B cell (primary cell): ENCODE measurements at regions not wholly inside any gene's neighbourhood (a gene's known extent, or its start where the extent isn't known, plus 50 kb on each side); places are given as distances from the start of the nearest gene placed in this dataset.

Experiments
- ATAC-seq: fragments of 200-7000 bp; cut with Tn5 transposase; one replicate; pipeline ENCODE4 v1.10.0; 2021; ENCODE audit warnings: low read depth, mild to moderate bottlenecking, moderate number of reproducible peaks, moderate library complexity
- CTCF ChIA-PET: fragments of 350-600 bp; sonication (Branson Sonifier 250); formaldehyde crosslinking; loops from one replicate; lab custom pipeline; 2021; ENCODE audit warnings: antibody characterized with exemption, inconsistent platforms; lab: Charles Lee
- POLR2A ChIA-PET: fragments of 350-600 bp; sonication (Branson Sonifier 250); formaldehyde crosslinking; loops from one replicate; lab custom pipeline; 2021; ENCODE audit warnings: antibody characterized with exemption; lab: Charles Lee
- DNase-seq: peaks from one replicate; pipeline ENCODE4 v3.0.0; 2013
- H2AFZ ChIP-seq: 2 replicates; pipeline ENCODE4 v1.6.1; 2012; ENCODE audit warnings: mild to moderate bottlenecking, low read depth, low read length; ENCODE audit not compliant: insufficient read depth, poor library complexity, severe bottlenecking
- H3K27ac ChIP-seq, 2 donors: 1 replicate in 1 of 2; 2 replicates in 1 of 2; pipeline ENCODE4 v1.5.1; 2012 to 2013; ENCODE audit warnings: low read length in 2 of 2, mild to moderate bottlenecking in 2 of 2, moderate library complexity in 1 of 2
- H3K27me3 ChIP-seq, 4 experiments: fragments of 200-600 bp in 1 of 4; sonication (generic) in 1 of 4; replicated peaks in 1 of 4; 1 replicate in 2 of 4; 2 replicates in 2 of 4; pipeline versions ENCODE4 v1.6.1 to v1.7.0; 2013 to 2016; ENCODE audit warnings: low read length in 3 of 4, mild to moderate bottlenecking in 2 of 4, mixed read lengths in 1 of 4, moderate library complexity in 1 of 4; ENCODE audit not compliant: insufficient read depth in 4 of 4, control insufficient read depth in 3 of 4; ENCODE audit errors: control extremely low read depth in 1 of 4
- H3K36me3 ChIP-seq, 2 experiments: replicated peaks in 1 of 2; 1 replicate in 1 of 2; 2 replicates in 1 of 2; pipeline versions ENCODE4 v1.6.1 to v1.7.1; 2013; ENCODE audit warnings: low read length in 1 of 2; ENCODE audit not compliant: insufficient read depth in 2 of 2, control insufficient read depth in 1 of 2; ENCODE audit errors: control extremely low read depth in 1 of 2, extremely low read depth in 1 of 2
- H3K4me1 ChIP-seq, 2 donors: fragments of 200-600 bp in 1 of 2; sonication (generic) in 1 of 2; 1 replicate in 1 of 2; 2 replicates in 1 of 2; pipeline versions ENCODE4 v1.5.1 to v1.6.1; 2013 to 2017; ENCODE audit warnings: low read length in 2 of 2; ENCODE audit not compliant: control insufficient read depth in 2 of 2, insufficient read depth in 2 of 2
- H3K4me2 ChIP-seq: replicated peaks from 2 replicates; pipeline ENCODE3; 2012; ENCODE audit warnings: mild to moderate bottlenecking, low read depth, low read length; ENCODE audit not compliant: poor library complexity, severe bottlenecking
- H3K4me3 ChIP-seq, 5 experiments: fragments of 200-600 bp in 1 of 5; sonication (generic) in 1 of 5; 1 replicate in 3 of 5; 2 replicates in 2 of 5; pipeline versions ENCODE4 v1.5.1 to v1.7.0; 2011 to 2016; ENCODE audit warnings: low read length in 4 of 5, mild to moderate bottlenecking in 4 of 5, low read depth in 2 of 5, control low read depth in 1 of 5, moderate library complexity in 1 of 5; ENCODE audit not compliant: insufficient read depth in 1 of 5; ENCODE audit errors: control extremely low read depth in 1 of 5, extremely low read depth in 1 of 5
- H3K79me2 ChIP-seq: fragments of 200-600 bp; sonication (generic); one replicate; pipeline ENCODE4 v1.6.0; 2016; ENCODE audit warnings: low read length; ENCODE audit not compliant: control insufficient read depth, insufficient read depth
- H3K9ac ChIP-seq: fragments of 200-600 bp; sonication (generic); 2 replicates; pipeline ENCODE4 v1.6.1; 2017; ENCODE audit warnings: mild to moderate bottlenecking, low read length, moderate library complexity
- H3K9me3 ChIP-seq, 3 donors: one replicate each; pipeline versions ENCODE4 v1.6.1 to v1.7.1; 2013; ENCODE audit warnings: low read length in 2 of 3; ENCODE audit not compliant: control insufficient read depth in 2 of 3, insufficient read depth in 1 of 3; ENCODE audit errors: control extremely low read depth in 1 of 3
- H4K20me1 ChIP-seq: 2 replicates; pipeline ENCODE4 v1.6.0; 2012; ENCODE audit warnings: mild to moderate bottlenecking, low read length; ENCODE audit not compliant: insufficient read depth, control insufficient read depth, poor library complexity, severe bottlenecking
- H3K27ac Mint-ChIP-seq: one replicate; pipeline ENCODE4 v1.8.0; 2021; ENCODE audit warnings: mixed read lengths
- H3K27me3 Mint-ChIP-seq: one replicate; pipeline ENCODE4 v1.8.0; 2021; ENCODE audit warnings: mixed read lengths
- H3K4me1 Mint-ChIP-seq: one replicate; pipeline ENCODE4 v1.8.0; 2021; ENCODE audit warnings: mixed read lengths
- H3K4me3 Mint-ChIP-seq: one replicate; pipeline ENCODE4 v1.8.0; 2021; ENCODE audit warnings: mixed read lengths
- H3K9me3 Mint-ChIP-seq: one replicate; pipeline ENCODE4 v1.8.0; 2022; ENCODE audit warnings: mixed read lengths; ENCODE audit not compliant: insufficient read depth
- EZH2 ChIP-seq: IDR thresholded peaks from 2 replicates; pipeline ENCODE4 v1.6.1; 2012; ENCODE audit warnings: borderline replicate concordance, low read depth, mild to moderate bottlenecking, moderate library complexity, low read length; ENCODE audit not compliant: insufficient read depth, poor library complexity, severe bottlenecking
- WGBS: methylation state at CpG from one replicate; pipeline ENCODE4 v1.1.5; 2013; ENCODE audit warnings: missing lambda C conversion rate; ENCODE audit not compliant: insufficient coverage; 5-methylcytosine and 5-hydroxymethylcytosine counted together
- intact Hi-C: fragments of 100-400 bp; cut with micrococcal nuclease; formaldehyde crosslinking; loops from one replicate; pipeline ENCODE4 v1.10.0; 2022
- TF ChIP-seq, protein P1 (sequence below): fragments of 200-600 bp; IDR thresholded peaks from one replicate; pipeline ENCODE4 v1.8.0; 2022; ENCODE audit warnings: antibody characterized with exemption, mild to moderate bottlenecking

DNA sequence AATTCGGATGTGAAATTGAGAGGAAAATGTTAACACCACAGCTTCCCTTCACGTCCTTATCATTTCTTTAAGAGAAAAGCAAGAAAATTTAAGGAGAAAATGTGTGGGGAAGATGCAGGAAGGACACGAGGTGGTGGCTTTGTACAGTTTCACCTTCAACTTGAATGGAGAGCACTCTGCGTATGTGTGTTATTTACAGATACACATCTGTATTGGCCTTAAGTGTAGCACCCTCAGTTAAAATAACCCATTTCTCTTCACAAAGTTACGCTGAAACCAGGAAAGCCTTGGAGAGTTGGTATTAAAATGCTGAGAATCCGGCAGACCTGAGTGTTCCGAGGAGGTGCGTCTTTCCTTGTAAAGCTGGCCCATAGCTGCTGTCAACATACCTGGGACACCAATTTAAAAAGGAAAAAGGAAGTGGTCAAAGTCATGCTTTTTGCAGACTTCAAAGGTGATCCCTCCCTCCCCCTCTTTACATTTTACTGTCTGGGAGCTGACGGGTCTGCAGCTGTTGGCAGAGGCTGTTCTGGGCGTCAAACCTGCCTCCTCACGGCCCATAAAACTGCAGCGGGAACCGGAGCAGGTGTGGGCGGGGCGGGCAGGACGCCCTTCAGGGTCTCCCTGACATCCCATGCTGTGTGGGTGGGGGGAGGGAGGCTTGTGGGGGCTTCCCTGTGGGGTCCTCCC, 61.3 kb upstream of the TBXT start:
- Mint-ChIP-seq H3K4me3 (no peak overlapping the region), H3K9me3 (no peaks in the 10 kb centered on the region), H3K27ac (no peak overlapping the region), H3K27me3 (peaks cover 42% of the 10 kb centered on the region), H3K4me1 (peaks cover 3% of the 10 kb centered on the region)
- H3K36me3 ChIP-seq, result no peaks in the 10 kb centered on the region
- TF ChIP-seq EZH2, result no peak
- TF ChIP-seq, protein P1, sequence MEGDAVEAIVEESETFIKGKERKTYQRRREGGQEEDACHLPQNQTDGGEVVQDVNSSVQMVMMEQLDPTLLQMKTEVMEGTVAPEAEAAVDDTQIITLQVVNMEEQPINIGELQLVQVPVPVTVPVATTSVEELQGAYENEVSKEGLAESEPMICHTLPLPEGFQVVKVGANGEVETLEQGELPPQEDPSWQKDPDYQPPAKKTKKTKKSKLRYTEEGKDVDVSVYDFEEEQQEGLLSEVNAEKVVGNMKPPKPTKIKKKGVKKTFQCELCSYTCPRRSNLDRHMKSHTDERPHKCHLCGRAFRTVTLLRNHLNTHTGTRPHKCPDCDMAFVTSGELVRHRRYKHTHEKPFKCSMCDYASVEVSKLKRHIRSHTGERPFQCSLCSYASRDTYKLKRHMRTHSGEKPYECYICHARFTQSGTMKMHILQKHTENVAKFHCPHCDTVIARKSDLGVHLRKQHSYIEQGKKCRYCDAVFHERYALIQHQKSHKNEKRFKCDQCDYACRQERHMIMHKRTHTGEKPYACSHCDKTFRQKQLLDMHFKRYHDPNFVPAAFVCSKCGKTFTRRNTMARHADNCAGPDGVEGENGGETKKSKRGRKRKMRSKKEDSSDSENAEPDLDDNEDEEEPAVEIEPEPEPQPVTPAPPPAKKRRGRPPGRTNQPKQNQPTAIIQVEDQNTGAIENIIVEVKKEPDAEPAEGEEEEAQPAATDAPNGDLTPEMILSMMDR, result no peak
- no peak overlapping the region for H3K27ac ChIP-seq
- 40% methylated on average over 1 of the region's 16 CpGs for WGBS
- H3K9me3 ChIP-seq, result no peaks in the 10 kb centered on the region
- intact Hi-C loops, result no loop called here
- H3K27me3 ChIP-seq, result peaks cover 0 to 21% (median 7%) of the 10 kb centered on the region in 4 experiments
- no peak overlapping the region for H3K9ac ChIP-seq
- no peaks in the 10 kb centered on the region for H4K20me1 ChIP-seq
- DNase-seq (no peak), ATAC-seq (no peak)
- POLR2A ChIA-PET, result no interaction called here
- H2AFZ ChIP-seq, result no peak overlapping the region
- H3K4me1 ChIP-seq, result peaks cover 7 to 8% of the 10 kb centered on the region in 2 donors
- CTCF ChIA-PET, result no interaction called here
- H3K4me2 ChIP-seq, result peak overlapping the region; percentile 20
- H3K79me2 ChIP-seq, result no peaks in the 10 kb centered on the region
- no peak overlapping the region for H3K4me3 ChIP-seq

DNA sequence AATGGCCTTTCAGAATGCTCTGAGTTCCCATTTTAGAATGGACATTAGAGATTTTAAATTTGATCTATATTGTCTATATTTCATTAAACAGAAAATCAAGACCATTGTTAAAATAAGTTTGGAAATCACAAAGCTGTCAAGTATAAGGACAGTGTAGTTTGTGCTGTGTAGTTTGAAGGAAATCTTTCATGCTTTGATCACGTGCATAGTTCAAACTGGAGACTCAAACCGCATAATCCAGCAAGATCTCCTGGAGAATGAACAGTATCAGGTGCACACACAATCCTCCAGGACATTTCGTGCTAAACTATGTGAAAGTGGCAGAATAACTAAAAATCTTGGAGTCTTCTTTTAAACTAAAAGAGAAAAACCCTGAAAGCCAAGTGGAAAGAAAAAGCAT, 60.8 kb upstream of the TBXT start:
- no peaks in the 10 kb centered on the region for H4K20me1 ChIP-seq
- H3K9me3 Mint-ChIP-seq, result no peaks in the 10 kb centered on the region
- peaks cover 47% of the 10 kb centered on the region for H3K27me3 Mint-ChIP-seq
- intact Hi-C loops, result no loop called here
- H3K4me3 Mint-ChIP-seq, result no peak overlapping the region
- no peak overlapping the region for H3K4me2 ChIP-seq
- ChIA-PET POLR2A (no interaction called here), CTCF (no interaction called here)
- WGBS, result no CpG with 5 or more reads among the region's 3 CpGs
- H3K4me1 ChIP-seq, result peaks cover 7 to 8% of the 10 kb centered on the region in 2 donors
- no peak overlapping the region for H3K27ac Mint-ChIP-seq
- H3K36me3 ChIP-seq, result no peaks in the 10 kb centered on the region
- no peak overlapping the region for H3K27ac ChIP-seq
- no peak overlapping the region for H2AFZ ChIP-seq
- no peak for DNase-seq
- H3K4me1 Mint-ChIP-seq, result peaks cover 3% of the 10 kb centered on the region
- no peak overlapping the region for H3K4me3 ChIP-seq
- no peaks in the 10 kb centered on the region for H3K9me3 ChIP-seq
- no peak overlapping the region for H3K9ac ChIP-seq
- H3K79me2 ChIP-seq, result no peaks in the 10 kb centered on the region
- no peak for ATAC-seq
- TF ChIP-seq EZH2, result no peak
- TF ChIP-seq, protein P1, result no peak
- H3K27me3 ChIP-seq, result peaks cover 0 to 27% (median 7%) of the 10 kb centered on the region in 4 experiments
